GM23338 (cell line): ENCODE measurements at regions not wholly inside any gene's neighbourhood (a gene's known extent, or its start where the extent isn't known, plus 50 kb on each side); places are given as distances from the start of the nearest gene placed in this dataset.

Experiments used
- ATAC-seq: fragments of 200-7000 bp; cut with Tn5 transposase; 3 replicates; pipeline ENCODE4 v1.9.1; 2020
- DNase-seq: peaks from one replicate; pipeline ENCODE4 v3.0.0-alpha.2; 2015; ENCODE audit warnings: low spot score
- H2AFZ ChIP-seq: fragments of 200-600 bp; sonication (generic); 2 replicates; pipeline ENCODE4 v1.8.0; 2016; ENCODE audit warnings: antibody characterized with exemption, mild to moderate bottlenecking, moderate library complexity
- H3F3A ChIP-seq: fragments of 200-600 bp; sonication (generic); replicated peaks from 2 replicates; pipeline ENCODE4 v1.8.0; 2017; ENCODE audit warnings: antibody characterized with exemption, mixed run types, low read depth
- H3K27ac ChIP-seq: fragments of 200-600 bp; sonication (generic); 2 replicates; pipeline ENCODE4 v1.6.1; 2016; ENCODE audit warnings: low read depth
- H3K27me3 ChIP-seq: fragments of 200-600 bp; sonication (generic); 2 replicates; pipeline ENCODE4 v1.8.0; 2016; ENCODE audit warnings: mild to moderate bottlenecking, mixed run types, moderate library complexity; ENCODE audit not compliant: insufficient read depth
- H3K36me3 ChIP-seq: fragments of 200-600 bp; sonication (generic); 2 replicates; pipeline ENCODE4 v1.8.0; 2016; ENCODE audit warnings: mild to moderate bottlenecking; ENCODE audit not compliant: insufficient read depth
- H3K4me1 ChIP-seq: fragments of 200-600 bp; sonication (generic); 2 replicates; pipeline ENCODE4 v1.8.0; 2016; ENCODE audit warnings: mild to moderate bottlenecking, moderate library complexity; ENCODE audit not compliant: insufficient read depth
- H3K4me2 ChIP-seq: fragments of 200-600 bp; sonication (generic); 2 replicates; pipeline ENCODE4 v1.7.1; 2017; ENCODE audit warnings: mixed run types
- H3K4me3 ChIP-seq: fragments of 200-600 bp; sonication (generic); 2 replicates; pipeline ENCODE4 v1.6.1; 2016; ENCODE audit warnings: mixed run types
- H3K79me2 ChIP-seq: fragments of 200-600 bp; sonication (generic); replicated peaks from 2 replicates; pipeline ENCODE4 v1.8.0; 2017; ENCODE audit warnings: mild to moderate bottlenecking; ENCODE audit not compliant: insufficient read depth
- H3K9me2 ChIP-seq: fragments of 200-600 bp; sonication (generic); 2 replicates; pipeline ENCODE4 v1.8.0; 2017; ENCODE audit not compliant: insufficient read depth
- H4K20me1 ChIP-seq: fragments of 200-600 bp; sonication (generic); replicated peaks from 2 replicates; pipeline ENCODE4 v1.8.0; 2017; ENCODE audit warnings: mild to moderate bottlenecking; ENCODE audit not compliant: insufficient read depth
- H3K27ac Mint-ChIP-seq: 2 replicates; pipeline ENCODE4 v1.8.0; 2020; ENCODE audit warnings: inconsistent platforms, mild to moderate bottlenecking, moderate library complexity, mixed read lengths
- H3K27me3 Mint-ChIP-seq: 3 replicates; pipeline ENCODE4 v1.8.0; 2022; ENCODE audit warnings: low read depth, mild to moderate bottlenecking, moderate library complexity, mixed read lengths, inconsistent platforms; ENCODE audit not compliant: insufficient read depth, poor library complexity
- H3K36me3 Mint-ChIP-seq: 3 replicates; pipeline ENCODE4 v1.8.0; 2021; ENCODE audit warnings: low read depth, mild to moderate bottlenecking, inconsistent platforms, moderate library complexity, mixed read lengths
- H3K4me1 Mint-ChIP-seq: 3 replicates; pipeline ENCODE4 v1.8.0; 2020; ENCODE audit warnings: mild to moderate bottlenecking, inconsistent platforms, mixed read lengths
- H3K4me3 Mint-ChIP-seq: 3 replicates; pipeline ENCODE4 v1.8.0; 2021; ENCODE audit warnings: moderate library complexity, mild to moderate bottlenecking, inconsistent platforms, mixed read lengths
- H3K9me3 Mint-ChIP-seq: 3 replicates; pipeline ENCODE4 v1.8.0; 2020; ENCODE audit warnings: moderate library complexity, mild to moderate bottlenecking, inconsistent platforms, mixed read lengths
- CREB1 ChIP-seq: fragments of 250-450 bp; sonication (Bioruptor Pico); IDR thresholded peaks from 2 replicates; pipeline ENCODE4 v1.5.0; 2020; ENCODE audit warnings: low read depth, mild to moderate bottlenecking, moderate library complexity
- ETS1 ChIP-seq: IDR thresholded peaks from 2 replicates; pipeline ENCODE4 v1.6.1; 2016; ENCODE audit warnings: antibody characterized with exemption
- NANOG ChIP-seq: IDR thresholded peaks from 2 replicates; pipeline ENCODE4 v1.6.1; 2016; ENCODE audit warnings: antibody characterized with exemption, borderline replicate concordance
- STAT1 ChIP-seq: IDR thresholded peaks from one replicate; pipeline ENCODE4 v1.6.1; 2016; ENCODE audit warnings: antibody characterized with exemption; ENCODE audit not compliant: unreplicated experiment
- ZNF114 ChIP-seq: fragments of 250-450 bp; sonication (Bioruptor Pico); IDR thresholded peaks from 2 replicates; pipeline ENCODE4 v1.5.0; 2020; ENCODE audit warnings: mild to moderate bottlenecking, moderate library complexity
- ZNF462 ChIP-seq: fragments of 250-450 bp; sonication (Bioruptor Pico); IDR thresholded peaks from 2 replicates; pipeline ENCODE4 v1.5.0; 2020; ENCODE audit warnings: mild to moderate bottlenecking, moderate library complexity

GRCh38 chr2:23208339-23208738, 176.6 kb upstream of the KLHL29 start:
- Mint-ChIP-seq H3K27me3 (peaks cover 4% of the 10 kb centered on the region), H3K4me1 (no peaks in the 10 kb centered on the region), H3K4me3 (no peak overlapping the region), H3K27ac (no peak overlapping the region), H3K9me3 (peaks cover 5% of the 10 kb centered on the region; the same call in 2 of the 3 replicates), H3K36me3 (no peaks in the 10 kb centered on the region; the same call in 2 of the 3 replicates)
- H3F3A ChIP-seq = no peaks in the 10 kb centered on the region
- H3K4me2 ChIP-seq = no peak overlapping the region
- DNase-seq = no peak
- H2AFZ ChIP-seq = no peak overlapping the region
- H3K4me3 ChIP-seq = no peak overlapping the region
- no peaks in the 10 kb centered on the region for H3K27me3 ChIP-seq
- TF ChIP-seq ETS1 (no peak), STAT1 (no peak), CREB1 (CRISPR knock-in tag) (no peak), ZNF462 (no peak), ZNF114 (CRISPR knock-in tag) (no peak), NANOG (no peak)
- no peak for ATAC-seq
- no peak overlapping the region for H3K27ac ChIP-seq
- H3K79me2 ChIP-seq = no peaks in the 10 kb centered on the region
- H3K9me2 ChIP-seq = no peaks in the 10 kb centered on the region; the same call in 1 of the 2 replicates
- no peaks in the 10 kb centered on the region for H4K20me1 ChIP-seq
- no peaks in the 10 kb centered on the region for H3K36me3 ChIP-seq
- H3K4me1 ChIP-seq = no peaks in the 10 kb centered on the region
